NCI-H748 treated with DMSO at 0.1 percent for 48 hours (cell line): ENCODE measurements at regions not wholly inside any gene's neighbourhood (a gene's known extent, or its start where the extent isn't known, plus 50 kb on each side); places are given as distances from the start of the nearest gene placed in this dataset.
"Not testable (repeated sequence)": the region's sequence is repeated elsewhere in the genome, so short reads cannot be mapped to it uniquely, and the experiment has no call there.

Source experiments
- DNase-seq: peaks from one replicate; lab custom pipeline; 2025; lab: John Stamatoyannopoulos, UW

DNA sequence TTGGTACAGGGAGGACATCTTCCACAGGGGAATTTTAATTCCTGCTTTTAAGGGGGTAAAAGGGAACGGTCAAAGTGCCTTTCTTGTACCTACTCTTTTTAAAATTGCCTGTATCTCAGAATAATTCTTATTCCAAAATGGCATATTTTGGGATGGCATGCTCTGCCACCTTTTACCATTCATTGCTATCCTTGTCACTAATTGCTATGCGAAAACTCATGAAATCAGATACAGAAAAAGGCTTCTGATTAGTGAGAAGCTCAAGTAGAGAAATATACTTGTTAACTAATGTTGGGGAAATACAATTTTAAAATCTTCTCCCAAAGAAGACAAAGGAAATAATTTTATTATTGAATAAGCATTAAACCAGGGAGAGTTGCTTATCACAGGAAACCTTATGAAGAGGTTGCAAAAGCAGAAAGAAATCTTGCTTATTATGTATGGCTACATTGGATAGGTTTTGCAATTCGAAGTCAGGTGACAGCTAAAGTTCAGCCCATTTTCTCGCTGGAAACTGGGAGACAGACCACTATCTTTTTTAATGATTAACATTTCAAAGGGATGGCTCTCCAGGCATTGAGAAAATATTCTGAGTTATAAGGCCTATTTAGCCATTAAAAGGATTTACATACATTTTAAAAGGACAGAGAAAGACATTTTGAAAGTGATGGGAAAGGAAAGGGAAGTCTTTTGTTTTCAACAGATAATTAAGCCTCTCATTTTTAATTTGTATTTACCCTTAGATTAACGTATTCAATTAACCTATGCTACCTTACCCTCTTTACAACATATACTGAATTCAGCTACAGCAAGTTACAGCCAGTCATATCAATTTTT lies 110.3 kb upstream of the PRSS16 start:
- no peak for DNase-seq

DNA sequence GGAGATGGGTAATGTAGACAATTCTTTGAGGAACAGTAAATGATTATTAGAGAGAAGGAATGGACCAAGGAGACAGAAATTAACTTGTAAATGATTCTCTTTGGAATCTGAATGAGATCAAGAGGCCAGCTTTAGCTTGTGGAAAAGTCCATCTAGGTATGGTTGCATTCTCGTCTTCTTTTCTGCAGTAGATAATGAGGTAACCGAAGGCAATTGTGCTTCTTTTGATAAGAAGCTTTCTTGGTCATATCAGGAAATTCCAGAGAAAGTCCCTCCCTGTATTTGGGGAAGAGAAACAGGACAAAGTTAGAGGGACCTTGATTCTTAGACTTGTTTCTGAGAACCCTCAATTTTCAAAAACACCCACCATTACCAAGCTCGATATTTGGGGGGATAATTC lies 109.1 kb upstream of the PRSS16 start:
- no peak for DNase-seq

- no peak for DNase-seq
Observed at GRCh38 chr6:27138837-27139755, 108.4 kb upstream of the PRSS16 start.

GRCh38 chr6:27139756-27140579 lies 107.5 kb upstream of the PRSS16 start:
- DNase-seq, result no peak

- no peak for DNase-seq
Observed at GRCh38 chr6:27140999-27141528, 106.4 kb upstream of the PRSS16 start.

- no peak for DNase-seq
Observed at GRCh38 chr6:27141529-27142015, 105.9 kb upstream of the PRSS16 start.

DNA sequence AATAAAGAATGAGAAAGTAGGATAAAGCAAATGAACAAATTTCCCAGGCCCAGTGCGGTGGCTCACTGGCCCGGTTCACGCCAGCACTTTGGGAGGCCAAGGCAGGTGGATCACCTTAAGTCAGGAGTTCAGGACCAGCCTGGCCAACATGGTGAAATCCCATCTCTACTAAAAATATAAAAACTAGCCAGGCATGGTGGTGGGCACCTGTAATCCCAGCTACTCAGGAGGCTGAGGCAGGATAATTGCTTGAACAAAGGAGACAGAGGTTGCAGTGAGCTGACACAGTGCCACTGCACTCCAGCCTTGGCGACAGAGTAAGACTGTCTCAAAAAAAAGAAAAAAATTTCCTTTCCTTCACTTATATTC lies 104.5 kb upstream of the PRSS16 start:
- DNase-seq, result not testable (repeated sequence)

DNA sequence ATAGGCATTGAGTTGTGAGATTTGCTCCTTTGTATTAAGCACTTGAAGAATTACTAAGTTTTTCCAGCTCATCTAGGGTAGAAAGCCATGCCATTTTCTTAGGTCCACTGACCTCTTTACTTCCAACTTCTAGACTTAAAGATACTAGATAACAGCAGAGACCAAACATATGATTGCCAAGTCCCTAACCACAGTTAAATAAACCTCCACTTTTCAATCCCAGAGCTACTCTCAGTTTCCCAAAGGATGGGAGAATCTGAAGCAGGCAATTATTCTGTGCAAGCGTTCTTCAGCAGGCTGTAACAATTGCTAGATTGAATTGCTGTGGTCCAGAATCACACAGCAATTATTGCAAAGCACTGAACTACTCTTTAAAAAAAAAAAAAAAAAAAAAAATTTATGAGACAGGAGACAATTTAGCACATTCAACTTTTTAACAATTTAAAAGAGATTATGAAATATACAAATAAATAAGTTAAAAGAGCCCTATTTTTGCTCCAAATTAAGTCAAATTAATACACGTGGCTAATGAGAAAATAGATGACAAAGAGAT lies 104.0 kb upstream of the PRSS16 start:
- no peak for DNase-seq

DNA sequence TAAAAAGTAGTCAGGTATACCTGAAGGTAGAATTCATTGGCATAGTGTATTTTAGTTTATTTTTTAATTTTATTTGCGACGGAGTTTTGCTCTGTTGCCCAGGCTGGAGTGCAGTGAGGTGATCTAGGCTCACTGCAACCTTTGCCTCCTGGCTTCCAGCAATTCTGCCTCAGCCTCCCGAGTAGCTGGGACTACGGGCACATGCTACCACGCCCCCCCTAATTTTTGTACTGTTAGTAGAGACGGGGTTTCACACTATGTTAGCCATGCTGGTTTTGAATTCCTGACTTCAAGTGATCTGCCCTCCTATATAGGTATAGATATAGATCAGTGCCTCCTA lies 102.8 kb upstream of the PRSS16 start:
- DNase-seq, result peak; percentile 35

DNA sequence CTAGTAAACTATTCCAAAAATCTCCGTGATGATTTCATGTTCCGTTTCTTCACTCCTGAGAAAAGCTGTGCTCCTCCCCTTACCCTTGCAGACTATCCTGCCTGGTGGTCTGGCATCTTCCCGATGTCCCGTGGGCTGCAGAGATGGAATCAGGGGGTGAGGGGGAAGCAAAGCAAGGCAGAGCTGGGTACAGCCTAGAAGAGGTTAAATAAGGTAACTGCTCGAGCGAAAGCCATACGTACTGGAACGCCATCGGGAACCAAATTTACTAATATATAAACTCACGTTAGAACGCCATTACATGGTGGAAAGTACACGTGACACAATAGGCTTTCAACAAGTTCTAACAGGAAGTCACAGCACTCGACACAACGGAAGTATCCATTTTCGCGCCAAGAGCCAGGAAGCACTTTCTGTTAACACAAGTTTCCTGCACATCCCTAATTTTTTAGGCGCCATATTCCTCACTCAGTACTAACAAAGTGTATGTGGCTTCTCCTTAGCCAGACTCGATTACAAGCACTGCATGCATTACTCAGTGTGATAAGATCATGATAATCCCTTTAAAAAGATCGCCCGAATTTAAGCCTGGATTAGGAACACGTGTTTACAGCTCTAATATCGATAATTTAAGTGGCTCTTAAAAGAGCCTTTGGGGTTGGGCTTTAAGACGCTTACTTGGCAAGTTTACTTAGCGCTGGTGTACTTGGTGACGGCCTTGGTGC lies 101.6 kb upstream of the PRSS16 start:
- DNase-seq, result peak; percentile 95

GRCh38 chr6:27146456-27146705 lies 101.1 kb upstream of the PRSS16 start:
- not testable (repeated sequence) for DNase-seq

GRCh38 chr6:27146706-27147505 lies 100.6 kb upstream of the PRSS16 start:
- peak; percentile 100 for DNase-seq

DNA sequence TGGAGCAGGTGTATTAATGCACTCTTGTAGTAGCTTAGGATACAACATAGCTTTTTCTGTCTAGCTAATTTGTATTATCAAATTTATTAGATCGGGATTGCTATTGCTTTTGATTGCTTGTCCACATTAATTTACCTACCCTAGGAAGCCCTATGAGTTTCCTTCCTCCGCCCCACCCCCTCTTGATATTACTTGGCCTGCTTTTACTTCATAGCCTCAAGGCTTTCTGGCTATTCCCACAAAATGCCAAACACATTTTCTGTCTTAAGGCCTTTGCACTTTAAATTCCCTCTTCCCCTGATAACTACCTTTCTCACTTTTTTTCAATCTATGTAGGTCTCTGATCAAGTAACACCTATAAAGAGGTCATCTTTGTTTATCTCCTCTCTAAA lies 99.1 kb upstream of the PRSS16 start:
- no peak for DNase-seq

DNA sequence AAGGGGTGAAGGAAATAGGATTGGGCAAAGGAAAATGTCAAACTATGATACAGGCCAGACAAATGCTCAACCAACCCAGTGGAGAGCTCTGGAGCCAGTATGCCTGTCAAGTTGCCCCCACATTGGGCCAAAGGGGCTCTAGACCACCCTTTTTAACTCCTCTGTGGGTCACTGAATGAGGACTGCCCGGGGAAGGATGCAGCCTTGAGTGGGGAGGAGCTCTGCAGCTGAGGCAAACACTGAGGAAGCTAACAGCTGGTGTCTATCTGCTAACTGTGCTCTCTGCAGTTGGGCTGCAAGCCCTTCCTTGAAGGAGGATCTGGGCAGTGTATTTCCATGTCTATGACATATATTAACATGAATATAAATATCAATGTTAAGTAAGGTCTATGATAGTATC lies 98.4 kb upstream of the PRSS16 start:
- no peak for DNase-seq

DNA sequence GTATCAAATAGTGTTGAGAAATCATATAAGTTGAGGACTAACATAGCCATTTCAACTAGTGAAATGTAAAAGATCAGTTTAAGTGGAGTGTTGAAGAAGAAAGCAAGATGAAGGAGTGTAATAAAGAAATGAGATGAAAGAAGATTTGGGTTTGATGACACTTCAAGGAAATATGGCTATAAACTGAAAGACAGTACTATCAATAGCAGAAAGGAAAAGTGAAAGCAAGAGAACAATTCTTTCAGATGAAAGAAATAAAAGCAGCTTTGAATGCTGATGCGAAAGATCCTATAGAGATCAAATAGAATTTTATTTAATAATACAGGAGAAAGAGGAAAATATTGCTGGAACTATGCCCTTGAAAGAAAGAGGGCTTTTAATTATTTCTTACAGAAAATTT lies 92.8 kb upstream of the PRSS16 start:
- no peak for DNase-seq

- DNase-seq, result no peak
Observed at GRCh38 chr6:27156874-27157458, 90.5 kb upstream of the PRSS16 start.

DNA sequence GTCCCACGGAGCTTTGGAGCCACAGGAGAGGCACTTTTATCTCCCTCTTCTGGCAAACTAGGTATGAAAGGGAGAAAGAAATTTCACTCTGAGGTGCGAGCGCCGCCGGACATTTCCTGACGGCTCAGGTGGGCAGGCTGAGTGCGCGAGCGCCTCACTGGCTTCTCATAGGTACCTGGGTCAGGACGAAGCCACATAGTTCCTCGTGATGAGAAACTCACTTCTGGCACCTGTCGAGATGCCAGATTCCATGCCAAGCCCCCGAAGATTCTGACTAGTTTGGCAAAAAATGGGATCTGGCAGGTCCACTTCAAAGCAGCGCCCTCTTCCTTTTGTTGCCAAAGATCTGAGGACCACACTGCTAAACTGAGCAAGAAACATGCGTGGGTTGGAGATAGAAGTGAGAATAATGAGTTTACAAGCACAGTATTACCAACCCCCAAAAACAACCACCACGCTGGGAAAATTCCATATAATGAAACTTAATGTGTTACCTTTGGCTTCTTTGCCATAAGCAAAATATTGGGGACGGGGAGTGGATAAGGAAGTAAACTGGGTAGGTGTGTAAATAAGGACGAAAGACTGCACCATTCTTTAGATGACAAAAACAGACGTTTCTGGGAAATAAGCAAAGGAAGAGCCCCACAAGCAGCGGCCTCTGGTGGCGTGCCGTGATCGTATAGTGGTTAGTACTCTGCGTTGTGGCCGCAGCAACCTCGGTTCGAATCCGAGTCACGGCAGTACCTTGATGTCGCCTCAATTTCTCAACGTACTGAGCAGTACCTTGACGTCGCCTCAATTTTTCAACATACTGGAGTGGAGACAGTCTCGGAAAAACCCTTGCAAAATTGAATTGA lies 89.8 kb upstream of the PRSS16 start:
- DNase-seq, result peak; percentile 87

DNA sequence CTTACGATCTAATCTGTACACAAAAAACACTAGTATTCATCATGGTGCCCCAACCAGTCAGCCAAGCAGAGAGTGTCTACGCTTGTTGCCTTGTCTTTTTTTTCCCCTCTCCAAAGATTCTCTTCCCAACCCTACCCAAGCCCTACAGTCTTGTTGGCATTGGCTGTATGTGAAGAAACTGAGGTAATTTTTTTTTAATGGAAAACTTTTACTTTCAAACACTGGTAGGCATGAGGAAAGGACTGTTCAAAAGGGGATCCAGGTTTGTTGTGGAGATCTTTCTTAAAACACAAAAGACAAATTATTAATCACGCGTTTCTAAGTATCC lies 89.2 kb upstream of the PRSS16 start:
- no peak for DNase-seq

DNA sequence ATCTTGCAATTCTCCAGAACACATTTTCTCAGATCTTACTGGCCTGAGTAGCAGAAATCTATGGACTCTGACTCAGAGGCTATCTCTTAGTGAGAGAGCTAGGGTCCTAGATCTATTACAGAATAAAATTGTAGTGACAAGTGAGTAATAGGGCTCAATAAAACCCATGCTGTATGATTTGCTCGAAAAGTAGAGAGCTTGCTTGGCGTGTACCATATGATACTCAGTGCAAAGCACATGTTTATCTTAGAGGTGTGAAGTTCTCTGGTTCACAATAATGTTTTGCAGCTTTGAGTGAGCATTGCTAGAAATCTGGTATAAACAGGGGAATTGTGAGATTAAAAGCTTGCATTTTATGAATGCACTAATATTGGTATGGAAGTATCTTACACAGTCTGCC lies 87.8 kb upstream of the PRSS16 start:
- no peak for DNase-seq
